ENCODE measurements at regions not wholly inside any gene's neighbourhood (a gene's known extent, or its start where the extent isn't known, plus 50 kb on each side); places are given as distances from the start of the nearest gene placed in this dataset.

DNA sequence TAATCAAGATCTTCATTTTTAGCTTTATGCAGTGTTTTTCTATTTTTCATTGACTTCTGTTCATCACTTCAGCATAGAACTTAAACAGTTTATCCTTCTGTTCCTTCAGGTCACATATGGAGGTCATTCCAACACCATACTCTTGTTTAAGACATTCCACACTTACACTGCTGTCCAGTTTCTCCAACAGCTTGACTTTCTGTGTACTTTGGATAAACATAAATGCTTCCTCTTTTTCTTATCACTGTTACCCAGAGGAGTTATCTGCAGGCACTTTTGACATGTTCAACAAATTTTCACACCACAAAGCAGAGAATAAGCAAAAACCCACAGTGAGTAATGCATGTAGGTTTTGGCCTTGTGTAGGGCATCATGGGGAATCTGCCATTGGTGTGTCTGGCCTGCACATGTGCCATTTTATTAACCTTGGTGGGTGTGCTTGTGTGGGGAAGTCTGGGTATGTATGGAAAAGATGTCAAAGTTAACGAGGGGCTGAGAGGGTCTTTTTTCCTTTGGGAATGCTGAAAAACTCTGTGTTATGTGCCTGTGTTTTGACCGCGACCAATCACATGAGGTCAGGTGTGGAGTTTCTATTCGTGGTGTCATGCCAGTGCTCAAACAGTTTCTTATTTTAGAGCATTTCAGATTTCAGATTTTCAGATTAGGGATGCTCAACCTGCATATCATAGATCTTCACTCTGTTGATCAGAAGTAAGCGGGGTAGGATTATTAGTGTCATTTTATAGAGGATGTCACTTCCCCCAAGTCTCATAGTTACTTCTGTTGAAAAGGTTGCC, 53.9 kb upstream of the ACVR1 start:
- Histone ChIP-seq H3K9me3 (ENCODE audit: control insufficient read depth in 1 of 2, insufficient read depth in 1 of 2, low read depth in 1 of 2, low read length in 2 of 2) (no peaks in the 10 kb centered on the region), H2AFZ (ENCODE audit: low read depth, low read length, poor library complexity, severe bottlenecking) (no peak overlapping the region), H3K4me3 (replicated peaks in 1 of 2; ENCODE audit: low read depth in 1 of 2, low read length in 2 of 2) (no peak overlapping the region), H3K9ac (ENCODE audit: low read length) (no peak overlapping the region), H3K9me2 (ENCODE audit: insufficient read depth) (no peaks in the 10 kb centered on the region), H3K4me1 (ENCODE audit: control insufficient read depth in 1 of 2, insufficient read depth in 2 of 2, low read length in 2 of 2) (no peaks in the 10 kb centered on the region), H3K79me2 (ENCODE audit: insufficient read depth, low read length) (no peaks in the 10 kb centered on the region), H3K36me3 (ENCODE audit: control insufficient read depth in 1 of 2, insufficient read depth in 2 of 2, low read length in 2 of 2) (no peaks in the 10 kb centered on the region), H4K20me1 (ENCODE audit: insufficient read depth) (no peaks in the 10 kb centered on the region), H3K27ac (ENCODE audit: low read depth, low read length) (no peak overlapping the region), H3K4me2 (ENCODE audit: low read length) (no peak overlapping the region), H3K27me3 (ENCODE audit: insufficient read depth, low read length) (no peaks in the 10 kb centered on the region)
- CTCF ChIA-PET: no interaction called here
- POLR2A ChIA-PET: no interaction called here
- DNase-seq (ENCODE audit: low read depth, low spot score) (no peak), ATAC-seq (no peak)
- RAD21 ChIA-PET (ENCODE audit: low non-redundant PET in 1 of 2, low total read pairs in 2 of 2, uncharacterized antibody in 2 of 2, unreplicated experiment in 2 of 2): no interaction called here
- intact Hi-C loops (cut with micrococcal nuclease): no loop called here
- TF ChIP-seq EGR1 (IDR thresholded peaks at IDR 0.05; ENCODE audit: low read depth): no peak
- TF ChIP-seq ELF1 (IDR thresholded peaks at IDR 0.05; ENCODE audit: borderline replicate concordance, low read depth): no peak
- TF ChIP-seq CBX3 (IDR thresholded peaks at IDR 0.05; ENCODE audit: low read depth): no peak
- TF ChIP-seq, protein P1, sequence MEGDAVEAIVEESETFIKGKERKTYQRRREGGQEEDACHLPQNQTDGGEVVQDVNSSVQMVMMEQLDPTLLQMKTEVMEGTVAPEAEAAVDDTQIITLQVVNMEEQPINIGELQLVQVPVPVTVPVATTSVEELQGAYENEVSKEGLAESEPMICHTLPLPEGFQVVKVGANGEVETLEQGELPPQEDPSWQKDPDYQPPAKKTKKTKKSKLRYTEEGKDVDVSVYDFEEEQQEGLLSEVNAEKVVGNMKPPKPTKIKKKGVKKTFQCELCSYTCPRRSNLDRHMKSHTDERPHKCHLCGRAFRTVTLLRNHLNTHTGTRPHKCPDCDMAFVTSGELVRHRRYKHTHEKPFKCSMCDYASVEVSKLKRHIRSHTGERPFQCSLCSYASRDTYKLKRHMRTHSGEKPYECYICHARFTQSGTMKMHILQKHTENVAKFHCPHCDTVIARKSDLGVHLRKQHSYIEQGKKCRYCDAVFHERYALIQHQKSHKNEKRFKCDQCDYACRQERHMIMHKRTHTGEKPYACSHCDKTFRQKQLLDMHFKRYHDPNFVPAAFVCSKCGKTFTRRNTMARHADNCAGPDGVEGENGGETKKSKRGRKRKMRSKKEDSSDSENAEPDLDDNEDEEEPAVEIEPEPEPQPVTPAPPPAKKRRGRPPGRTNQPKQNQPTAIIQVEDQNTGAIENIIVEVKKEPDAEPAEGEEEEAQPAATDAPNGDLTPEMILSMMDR (IDR thresholded peaks at IDR 0.05 in 2 of 3, conservative IDR thresholded peaks at IDR 0.05 in 1 of 3; ENCODE audit: borderline replicate concordance in 1 of 3, insufficient read depth in 1 of 3, low read depth in 2 of 3, low read length in 2 of 3): no peak
- TF ChIP-seq SIN3A (IDR thresholded peaks at IDR 0.05; ENCODE audit: low read depth): no peak
- TF ChIP-seq JUND (IDR thresholded peaks at IDR 0.05): no peak
- TF ChIP-seq ZNF274 (IDR thresholded peaks at IDR 0.05; ENCODE audit: low read depth, low read length): no peak
- BruUV-seq (replicated peaks): no TSS peak

DNA sequence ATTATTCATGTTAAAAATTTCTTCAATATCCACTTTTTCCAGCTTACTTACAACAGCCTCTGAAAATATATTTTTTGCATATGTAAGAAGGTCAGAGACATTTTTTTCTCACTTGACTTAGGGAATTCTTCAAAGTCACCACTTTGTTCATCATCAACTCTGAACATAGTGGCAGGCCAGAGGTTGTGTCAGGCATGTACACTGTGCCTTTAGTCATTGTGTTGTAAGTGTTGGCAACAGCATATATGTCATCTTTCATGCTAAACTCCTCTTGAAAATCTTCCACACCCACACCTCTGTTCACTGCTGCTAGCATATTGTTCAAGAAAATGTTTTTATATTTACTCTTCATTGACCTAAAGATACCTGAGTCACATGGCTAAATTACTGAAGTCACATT, 52.2 kb upstream of the ACVR1 start:
- H3K27ac ChIP-seq (ENCODE audit: low read depth, low read length): no peak overlapping the region
- H3K27me3 ChIP-seq (ENCODE audit: insufficient read depth, low read length): no peaks in the 10 kb centered on the region
- H3K4me3 ChIP-seq (replicated peaks in 1 of 2; ENCODE audit: low read depth in 1 of 2, low read length in 2 of 2): no peak overlapping the region
- BruUV-seq (replicated peaks): no TSS peak
- no peaks in the 10 kb centered on the region for H3K9me2 ChIP-seq (ENCODE audit: insufficient read depth)
- H3K4me1 ChIP-seq (ENCODE audit: control insufficient read depth in 1 of 2, insufficient read depth in 2 of 2, low read length in 2 of 2): no peaks in the 10 kb centered on the region
- DNase-seq (ENCODE audit: low read depth, low spot score): no peak
- TF ChIP-seq EZH2 (IDR thresholded peaks at IDR 0.05): no peak
- no peak for TF ChIP-seq TCF7L2 (IDR thresholded peaks at IDR 0.05; ENCODE audit: borderline replicate concordance, extremely low read depth, insufficient read depth, insufficient read length)
- TF ChIP-seq EZH2phosphoT487 (IDR thresholded peaks at IDR 0.05; ENCODE audit: borderline replicate concordance): no peak
- no peak for TF ChIP-seq CEBPB (IDR thresholded peaks at IDR 0.05; ENCODE audit: low read depth)
- TF ChIP-seq, protein P2, sequence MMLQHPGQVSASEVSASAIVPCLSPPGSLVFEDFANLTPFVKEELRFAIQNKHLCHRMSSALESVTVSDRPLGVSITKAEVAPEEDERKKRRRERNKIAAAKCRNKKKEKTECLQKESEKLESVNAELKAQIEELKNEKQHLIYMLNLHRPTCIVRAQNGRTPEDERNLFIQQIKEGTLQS (IDR thresholded peaks at IDR 0.05): no peak
- ChIA-PET CTCF (no interaction called here), POLR2A (no interaction called here), RAD21 (ENCODE audit: low non-redundant PET in 1 of 2, low total read pairs in 2 of 2, uncharacterized antibody in 2 of 2, unreplicated experiment in 2 of 2) (no interaction called here)
- no peak overlapping the region for H2AFZ ChIP-seq (ENCODE audit: low read depth, low read length, poor library complexity, severe bottlenecking)
- intact Hi-C loops (cut with micrococcal nuclease): no loop called here
- H3K4me2 ChIP-seq (ENCODE audit: low read length): no peak overlapping the region
- no peaks in the 10 kb centered on the region for H3K36me3 ChIP-seq (ENCODE audit: control insufficient read depth in 1 of 2, insufficient read depth in 2 of 2, low read length in 2 of 2)
- no peaks in the 10 kb centered on the region for H3K9me3 ChIP-seq (ENCODE audit: control insufficient read depth in 1 of 2, insufficient read depth in 1 of 2, low read depth in 1 of 2, low read length in 2 of 2)
- H3K9ac ChIP-seq (ENCODE audit: low read length): no peak overlapping the region
- no peaks in the 10 kb centered on the region for H4K20me1 ChIP-seq (ENCODE audit: insufficient read depth)
- H3K79me2 ChIP-seq (ENCODE audit: insufficient read depth, low read length): no peaks in the 10 kb centered on the region
- ATAC-seq: no peak
